GM12878 (cell line): ENCODE measurements at regions not wholly inside any gene's neighbourhood (a gene's known extent, or its start where the extent isn't known, plus 50 kb on each side); places are given as distances from the start of the nearest gene placed in this dataset.

Experiments
- ATAC-seq: fragments of 200-7000 bp; cut with Tn5 transposase; 3 replicates; pipeline ENCODE4 v1.9.1; 2020; ENCODE audit warnings: mild to moderate bottlenecking, moderate library complexity
- BruUV-seq: library from RNA; stranded (reverse); fragments of 400-500 nt; replicated peaks from 2 replicates; lab custom pipeline; 2021; lab: Mats Ljungman, UMichigan
- CTCF ChIA-PET: fragments of 300-600 bp; sonication (Branson Sonifier 250); formaldehyde crosslinking; extraction: SDS; loops from one replicate; lab custom pipeline; 2021; ENCODE audit warnings: inconsistent platforms; lab: Yijun Ruan, JAX
- POLR2A ChIA-PET: fragments of 350-600 bp; formaldehyde crosslinking; extraction: SDS; loops from one replicate; lab custom pipeline; 2021; ENCODE audit warnings: inconsistent platforms; lab: Charles Lee
- RAD21 ChIA-PET: fragments of 300-600 bp; sonication (Branson Sonifier 250); formaldehyde crosslinking; loops from one replicate; lab custom pipeline; 2023; ENCODE audit warnings: antibody characterized with exemption; ENCODE audit not compliant: unreplicated experiment; lab: Charles Lee
- SMC1A ChIA-PET: fragments of 300-600 bp; sonication (Branson Sonifier 250); formaldehyde crosslinking; loops from one replicate; lab custom pipeline; 2023; ENCODE audit not compliant: unreplicated experiment, uncharacterized antibody; lab: Charles Lee
- DNase-seq: peaks from one replicate; pipeline ENCODE4 v3.0.0-alpha.2; 2011; ENCODE audit warnings: low read depth, low spot score
- FAIRE-seq: peaks from 3 replicates; lab custom pipeline; 2011; peaks lifted over from hg19 to GRCh38; lab: Jason Lieb, UNC
- H2AFZ ChIP-seq: 2 replicates; pipeline ENCODE4 v1.6.0; 2011; ENCODE audit warnings: low read depth, low read length, control low read depth; ENCODE audit not compliant: control insufficient read depth
- H3K27ac ChIP-seq: 2 replicates; pipeline ENCODE4 v1.5.1; 2011; ENCODE audit warnings: control low read depth; ENCODE audit not compliant: control insufficient read depth, insufficient read depth
- H3K27me3 ChIP-seq, 2 experiments: replicated peaks in 1 of 2; 2 replicates each; pipeline versions ENCODE4 v1.6.0 to v1.6.1; 2011; ENCODE audit warnings: low read length in 1 of 2; ENCODE audit not compliant: control insufficient read depth in 2 of 2, insufficient read depth in 2 of 2
- H3K36me3 ChIP-seq, 2 experiments: 2 replicates each; pipeline ENCODE4 v1.5.1; 2011; ENCODE audit warnings: low read length in 1 of 2; ENCODE audit not compliant: control insufficient read depth in 2 of 2, insufficient read depth in 2 of 2
- H3K4me1 ChIP-seq: 2 replicates; pipeline ENCODE4 v1.6.1; 2011; ENCODE audit warnings: mild to moderate bottlenecking, low read length, moderate library complexity, mixed read lengths; ENCODE audit not compliant: control insufficient read depth, insufficient read depth
- H3K4me2 ChIP-seq: 2 replicates; pipeline ENCODE4 v1.6.0; 2011; ENCODE audit warnings: control low read depth; ENCODE audit not compliant: control insufficient read depth, insufficient read depth
- H3K4me3 ChIP-seq: fragments of 200-600 bp; sonication (generic); 2 replicates; pipeline ENCODE4 v1.5.1; 2016
- H3K79me2 ChIP-seq: 2 replicates; pipeline ENCODE4 v1.6.0; 2011; ENCODE audit warnings: low read length; ENCODE audit not compliant: control insufficient read depth, insufficient read depth
- H3K9ac ChIP-seq: 2 replicates; pipeline ENCODE4 v1.8.0; 2011; ENCODE audit warnings: low read length, control low read depth, mixed read lengths; ENCODE audit not compliant: control insufficient read depth, insufficient read depth
- H3K9me3 ChIP-seq: replicated peaks from 3 replicates; pipeline ENCODE4 v1.5.1; 2011; ENCODE audit warnings: mild to moderate bottlenecking, low read length; ENCODE audit not compliant: control insufficient read depth, insufficient read depth
- H4K20me1 ChIP-seq: 2 replicates; pipeline ENCODE4 v1.6.0; 2011; ENCODE audit not compliant: control insufficient read depth, insufficient read depth
- CTCF ChIP-seq, 3 experiments: IDR thresholded peaks in 2 of 3; conservative IDR thresholded peaks in 1 of 3; 2 replicates each; pipeline ENCODE4 v1.5.1; 2011; ENCODE audit warnings: low read depth in 3 of 3, low read length in 3 of 3, mild to moderate bottlenecking in 3 of 3, control low read depth in 2 of 3, moderate library complexity in 2 of 3, inconsistent platforms in 1 of 3, mixed read lengths in 1 of 3; ENCODE audit not compliant: control insufficient read depth in 2 of 3, insufficient read depth in 1 of 3; ENCODE audit errors: extremely low read depth in 1 of 3
- EGR1 ChIP-seq, 2 experiments: IDR thresholded peaks; 1 replicate in 1 of 2; 2 replicates in 1 of 2; pipeline ENCODE4 v1.6.1; 2011 to 2012; ENCODE audit warnings: low read depth in 2 of 2, low read length in 2 of 2, borderline replicate concordance in 1 of 2, mild to moderate bottlenecking in 1 of 2, moderate library complexity in 1 of 2
- WGBS: methylation state at CpG from one replicate; pipeline ENCODE4 v1.1.6; 2016; ENCODE audit warnings: low lambda C conversion rate; ENCODE audit not compliant: insufficient replicate concordance, insufficient coverage; ENCODE audit errors: missing lambda C conversion rate; 5-methylcytosine and 5-hydroxymethylcytosine counted together
- in situ Hi-C: fragments of 300-500 bp; cut with MboI; formaldehyde crosslinking; loops from 9 replicates; pipeline ENCODE4 v1.14.3; 2018; ENCODE audit warnings: mixed read lengths
- intact Hi-C: fragments of 100-400 bp; cut with micrococcal nuclease; formaldehyde crosslinking; loops from one replicate; pipeline ENCODE4 v1.14.2; 2022; ENCODE audit not compliant: unreplicated experiment
- TF ChIP-seq, protein P1 (sequence below): fragments of 450-650 bp; IDR thresholded peaks from 2 replicates; pipeline ENCODE4 v1.6.1; 2016; ENCODE audit warnings: mild to moderate bottlenecking, moderate library complexity, borderline replicate concordance

DNA sequence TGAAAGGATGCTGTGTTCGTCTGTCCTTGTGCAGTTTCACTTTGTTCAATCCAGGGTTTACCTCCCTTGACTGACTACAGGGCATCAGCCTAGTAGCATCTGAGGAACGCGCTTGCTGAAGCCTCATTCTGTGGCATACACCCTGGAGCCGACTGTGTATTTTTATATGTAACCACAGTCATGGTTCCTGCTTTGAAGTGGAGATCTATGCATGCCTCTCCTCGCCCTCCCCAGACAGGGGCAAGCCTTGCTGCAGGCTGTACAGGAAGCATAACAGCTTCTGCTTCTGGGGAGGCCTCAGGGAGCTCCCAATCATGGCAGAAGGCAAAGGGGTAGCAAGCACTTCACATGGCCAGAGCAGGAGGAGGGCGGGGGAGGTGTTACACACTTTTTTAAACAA lies 262.1 kb downstream of the BCL11B start:
- FAIRE-seq = no peak
- 48% methylated on average over 6 of the region's 6 CpGs for WGBS
- Histone ChIP-seq H3K9ac (no peak overlapping the region), H3K4me1 (no peaks in the 10 kb centered on the region), H3K4me2 (no peak overlapping the region)
- intact Hi-C loops = no loop called here
- ATAC-seq = no peak
- ChIA-PET SMC1A (no interaction called here), RAD21 (no interaction called here)
- DNase-seq = no peak
- TF ChIP-seq EGR1 (IDR thresholded peaks at IDR 0.05; ENCODE audit: borderline replicate concordance in 1 of 2, low read depth in 2 of 2, low read length in 2 of 2) (no peak), CTCF (IDR thresholded peaks at IDR 0.05 in 2 of 3, conservative IDR thresholded peaks at IDR 0.05 in 1 of 3; ENCODE audit: control insufficient read depth in 2 of 3, extremely low read depth in 1 of 3, insufficient read depth in 1 of 3, low read depth in 3 of 3, low read length in 3 of 3) (no peak)
- TF ChIP-seq, protein P1, sequence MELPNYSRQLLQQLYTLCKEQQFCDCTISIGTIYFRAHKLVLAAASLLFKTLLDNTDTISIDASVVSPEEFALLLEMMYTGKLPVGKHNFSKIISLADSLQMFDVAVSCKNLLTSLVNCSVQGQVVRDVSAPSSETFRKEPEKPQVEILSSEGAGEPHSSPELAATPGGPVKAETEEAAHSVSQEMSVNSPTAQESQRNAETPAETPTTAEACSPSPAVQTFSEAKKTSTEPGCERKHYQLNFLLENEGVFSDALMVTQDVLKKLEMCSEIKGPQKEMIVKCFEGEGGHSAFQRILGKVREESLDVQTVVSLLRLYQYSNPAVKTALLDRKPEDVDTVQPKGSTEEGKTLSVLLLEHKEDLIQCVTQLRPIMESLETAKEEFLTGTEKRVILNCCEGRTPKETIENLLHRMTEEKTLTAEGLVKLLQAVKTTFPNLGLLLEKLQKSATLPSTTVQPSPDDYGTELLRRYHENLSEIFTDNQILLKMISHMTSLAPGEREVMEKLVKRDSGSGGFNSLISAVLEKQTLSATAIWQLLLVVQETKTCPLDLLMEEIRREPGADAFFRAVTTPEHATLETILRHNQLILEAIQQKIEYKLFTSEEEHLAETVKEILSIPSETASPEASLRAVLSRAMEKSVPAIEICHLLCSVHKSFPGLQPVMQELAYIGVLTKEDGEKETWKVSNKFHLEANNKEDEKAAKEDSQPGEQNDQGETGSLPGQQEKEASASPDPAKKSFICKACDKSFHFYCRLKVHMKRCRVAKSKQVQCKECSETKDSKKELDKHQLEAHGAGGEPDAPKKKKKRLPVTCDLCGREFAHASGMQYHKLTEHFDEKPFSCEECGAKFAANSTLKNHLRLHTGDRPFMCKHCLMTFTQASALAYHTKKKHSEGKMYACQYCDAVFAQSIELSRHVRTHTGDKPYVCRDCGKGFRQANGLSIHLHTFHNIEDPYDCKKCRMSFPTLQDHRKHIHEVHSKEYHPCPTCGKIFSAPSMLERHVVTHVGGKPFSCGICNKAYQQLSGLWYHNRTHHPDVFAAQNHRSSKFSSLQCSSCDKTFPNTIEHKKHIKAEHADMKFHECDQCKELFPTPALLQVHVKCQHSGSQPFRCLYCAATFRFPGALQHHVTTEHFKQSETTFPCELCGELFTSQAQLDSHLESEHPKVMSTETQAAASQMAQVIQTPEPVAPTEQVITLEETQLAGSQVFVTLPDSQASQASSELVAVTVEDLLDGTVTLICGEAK = no peak
- TF ChIP-seq, all 136 proteins: peak for 0
- H3K9me3 ChIP-seq = no peaks in the 10 kb centered on the region; the same call in 2 of the 3 replicates
- H4K20me1 ChIP-seq = no peaks in the 10 kb centered on the region
- H3K79me2 ChIP-seq = no peaks in the 10 kb centered on the region
- BruUV-seq = no TSS peak
- no peak overlapping the region for H3K27ac ChIP-seq
- H3K27me3 ChIP-seq = no peaks in the 10 kb centered on the region
- CTCF ChIA-PET = no interaction called here
- H3K4me3 ChIP-seq = no peak overlapping the region
- in situ Hi-C loops = no loop called here
- H3K36me3 ChIP-seq = no peaks in the 10 kb centered on the region
- POLR2A ChIA-PET = no interaction called here
- H2AFZ ChIP-seq = no peak overlapping the region
